ENCODE measurements at regions not wholly inside any gene's neighbourhood (a gene's known extent, or its start where the extent isn't known, plus 50 kb on each side); places are given as distances from the start of the nearest gene placed in this dataset.

GRCh38 chr13:90385781-90386489 is 961.6 kb upstream of the MIR17HG start:
- TF ChIP-seq GATA2 (IDR thresholded peaks at IDR 0.05; ENCODE audit: low read depth, low read length) (no peak), GATA3 (IDR thresholded peaks at IDR 0.05; ENCODE audit: low read depth, low read length) (no peak)

All from SH-SY5Y (cell line).